WTC11 (cell line): ENCODE measurements at regions not wholly inside any gene's neighbourhood (a gene's known extent, or its start where the extent isn't known, plus 50 kb on each side); places are given as distances from the start of the nearest gene placed in this dataset.

Experiments used
- CDX4 ChIP-seq: fragments of 250-450 bp; sonication (Bioruptor Pico); IDR thresholded peaks from 2 replicates; pipeline ENCODE4 v1.9.0; 2021; ENCODE audit warnings: moderate library complexity, mild to moderate bottlenecking, inconsistent platforms, borderline replicate concordance
- CREM ChIP-seq: sonication (generic); formaldehyde crosslinking; IDR thresholded peaks from 2 replicates; pipeline ENCODE4 v1.8.1; 2022; ENCODE audit warnings: mild to moderate bottlenecking, missing genetic modification reagents, moderate library complexity
- CTCF ChIP-seq: fragments of 200-600 bp; IDR thresholded peaks from 2 replicates; pipeline ENCODE4 v1.8.0; 2022; ENCODE audit warnings: antibody characterized with exemption
- ETV6 ChIP-seq: sonication (generic); formaldehyde crosslinking; IDR thresholded peaks from 2 replicates; pipeline ENCODE4 v1.8.1; 2022; ENCODE audit warnings: mild to moderate bottlenecking, missing genetic modification reagents
- HMGA2 ChIP-seq: fragments of 250-450 bp; sonication (Bioruptor Pico); IDR thresholded peaks from 2 replicates; pipeline ENCODE4 v1.4.0; 2021; ENCODE audit warnings: mild to moderate bottlenecking, moderate library complexity
- HMGXB4 ChIP-seq: sonication (generic); formaldehyde crosslinking; IDR thresholded peaks from 2 replicates; pipeline ENCODE4 v1.8.1; 2023; ENCODE audit warnings: mild to moderate bottlenecking, moderate library complexity, missing genetic modification reagents
- JAZF1 ChIP-seq: fragments of 250-450 bp; sonication (Bioruptor Pico); IDR thresholded peaks from 2 replicates; pipeline ENCODE4 v1.9.0; 2021; ENCODE audit warnings: moderate library complexity, mild to moderate bottlenecking, inconsistent platforms
- SMAD3 ChIP-seq: sonication (generic); formaldehyde crosslinking; IDR thresholded peaks from 2 replicates; pipeline ENCODE4 v1.8.0; 2022; ENCODE audit warnings: missing genetic modification reagents, mild to moderate bottlenecking, borderline replicate concordance
- TEAD4 ChIP-seq: sonication (generic); formaldehyde crosslinking; IDR thresholded peaks from 2 replicates; pipeline ENCODE4 v1.8.0; 2022; ENCODE audit warnings: mild to moderate bottlenecking, missing genetic modification reagents
- USF2 ChIP-seq: sonication (generic); formaldehyde crosslinking; IDR thresholded peaks from 2 replicates; pipeline ENCODE4 v1.8.1; 2023; ENCODE audit warnings: mild to moderate bottlenecking, missing genetic modification reagents, moderate library complexity
- ZBTB21 ChIP-seq: sonication (generic); formaldehyde crosslinking; IDR thresholded peaks from 2 replicates; pipeline ENCODE4 v1.8.1; 2023; ENCODE audit warnings: mild to moderate bottlenecking, missing genetic modification reagents, borderline replicate concordance
- ZNF138 ChIP-seq: sonication (generic); formaldehyde crosslinking; conservative IDR thresholded peaks from 2 replicates; pipeline ENCODE4 v1.8.1; 2022; ENCODE audit warnings: mild to moderate bottlenecking, moderate library complexity, missing genetic modification reagents

GRCh38 chr4:18366136-18366535 is 344.6 kb upstream of the LCORL start:
- TF ChIP-seq SMAD3 (CRISPR knock-in tag) (no peak), HMGA2 (no peak), CREM (CRISPR knock-in tag) (no peak), ZBTB21 (CRISPR knock-in tag) (no peak), TEAD4 (no peak), CTCF (no peak), CDX4 (CRISPR knock-in tag) (no peak), ZNF138 (no peak), HMGXB4 (CRISPR knock-in tag) (no peak), JAZF1 (no peak), USF2 (CRISPR knock-in tag) (no peak), ETV6 (CRISPR knock-in tag) (no peak)
